NB4 (cell line): ENCODE measurements at regions not wholly inside any gene's neighbourhood (a gene's known extent, or its start where the extent isn't known, plus 50 kb on each side); places are given as distances from the start of the nearest gene placed in this dataset.

Source experiments
- MYC ChIP-seq: IDR thresholded peaks from 2 replicates; pipeline ENCODE4 v1.6.1; 2011; ENCODE audit warnings: low read depth, low read length
- TF ChIP-seq, protein P1 (sequence below): IDR thresholded peaks from one replicate; pipeline ENCODE4 v1.5.1; 2012; ENCODE audit warnings: low read depth, low read length

- TF ChIP-seq, protein P1, sequence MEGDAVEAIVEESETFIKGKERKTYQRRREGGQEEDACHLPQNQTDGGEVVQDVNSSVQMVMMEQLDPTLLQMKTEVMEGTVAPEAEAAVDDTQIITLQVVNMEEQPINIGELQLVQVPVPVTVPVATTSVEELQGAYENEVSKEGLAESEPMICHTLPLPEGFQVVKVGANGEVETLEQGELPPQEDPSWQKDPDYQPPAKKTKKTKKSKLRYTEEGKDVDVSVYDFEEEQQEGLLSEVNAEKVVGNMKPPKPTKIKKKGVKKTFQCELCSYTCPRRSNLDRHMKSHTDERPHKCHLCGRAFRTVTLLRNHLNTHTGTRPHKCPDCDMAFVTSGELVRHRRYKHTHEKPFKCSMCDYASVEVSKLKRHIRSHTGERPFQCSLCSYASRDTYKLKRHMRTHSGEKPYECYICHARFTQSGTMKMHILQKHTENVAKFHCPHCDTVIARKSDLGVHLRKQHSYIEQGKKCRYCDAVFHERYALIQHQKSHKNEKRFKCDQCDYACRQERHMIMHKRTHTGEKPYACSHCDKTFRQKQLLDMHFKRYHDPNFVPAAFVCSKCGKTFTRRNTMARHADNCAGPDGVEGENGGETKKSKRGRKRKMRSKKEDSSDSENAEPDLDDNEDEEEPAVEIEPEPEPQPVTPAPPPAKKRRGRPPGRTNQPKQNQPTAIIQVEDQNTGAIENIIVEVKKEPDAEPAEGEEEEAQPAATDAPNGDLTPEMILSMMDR = no peak
- TF ChIP-seq MYC = no peak
These were observed 95.4 kb upstream of the NUDT6 start for GRCh38 chr4:123017636-123018395.
